Stomach (tissue), 4 donors: ENCODE measurements at regions not wholly inside any gene's neighbourhood (a gene's known extent, or its start where the extent isn't known, plus 50 kb on each side); places are given as distances from the start of the nearest gene placed in this dataset.

ENCODE experiments used
- EP300 ChIP-seq: sonication (generic); formaldehyde crosslinking; IDR thresholded peaks from one replicate; pipeline ENCODE4 v1.6.1; 2017; ENCODE audit warnings: antibody characterized with exemption
- POLR2A ChIP-seq, 4 donors: fragments of 450-650 bp; IDR thresholded peaks; one replicate each; pipeline ENCODE4 v1.6.1; 2016; ENCODE audit warnings: antibody characterized with exemption in 4 of 4, control low read depth in 2 of 4, mild to moderate bottlenecking in 1 of 4, moderate library complexity in 1 of 4
- TF ChIP-seq, protein P1 (sequence below), 7 experiments: fragments of 450-650 bp in 4 of 7; fragments of 200-600 bp in 3 of 7; sonication (generic) in 3 of 7; IDR thresholded peaks; one replicate each; pipeline ENCODE4 v1.5.1; 2016 to 2019; ENCODE audit warnings: antibody characterized with exemption in 7 of 7, control low read depth in 2 of 7, mild to moderate bottlenecking in 1 of 7

DNA sequence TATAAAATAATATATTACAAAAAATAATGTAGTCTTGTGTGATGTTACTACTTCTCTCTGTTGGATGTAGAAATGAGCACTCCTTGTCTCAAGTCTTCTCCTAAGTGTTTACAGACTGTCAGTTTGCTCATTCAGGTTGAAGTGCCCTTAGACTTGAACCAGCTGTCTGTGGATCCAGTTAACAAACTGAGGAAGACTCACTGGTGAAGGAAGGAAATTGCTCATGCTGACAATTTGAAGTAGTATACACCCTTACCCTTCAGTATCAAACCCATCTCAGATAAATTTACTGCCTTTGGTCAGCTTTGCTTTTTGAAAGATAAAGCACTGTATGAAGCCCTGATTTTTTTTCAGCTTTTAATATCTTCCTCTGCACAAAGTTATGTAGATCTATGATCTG is 854.2 kb upstream of the ZEB2 start:
- no peak for TF ChIP-seq EP300
- TF ChIP-seq, protein P1, sequence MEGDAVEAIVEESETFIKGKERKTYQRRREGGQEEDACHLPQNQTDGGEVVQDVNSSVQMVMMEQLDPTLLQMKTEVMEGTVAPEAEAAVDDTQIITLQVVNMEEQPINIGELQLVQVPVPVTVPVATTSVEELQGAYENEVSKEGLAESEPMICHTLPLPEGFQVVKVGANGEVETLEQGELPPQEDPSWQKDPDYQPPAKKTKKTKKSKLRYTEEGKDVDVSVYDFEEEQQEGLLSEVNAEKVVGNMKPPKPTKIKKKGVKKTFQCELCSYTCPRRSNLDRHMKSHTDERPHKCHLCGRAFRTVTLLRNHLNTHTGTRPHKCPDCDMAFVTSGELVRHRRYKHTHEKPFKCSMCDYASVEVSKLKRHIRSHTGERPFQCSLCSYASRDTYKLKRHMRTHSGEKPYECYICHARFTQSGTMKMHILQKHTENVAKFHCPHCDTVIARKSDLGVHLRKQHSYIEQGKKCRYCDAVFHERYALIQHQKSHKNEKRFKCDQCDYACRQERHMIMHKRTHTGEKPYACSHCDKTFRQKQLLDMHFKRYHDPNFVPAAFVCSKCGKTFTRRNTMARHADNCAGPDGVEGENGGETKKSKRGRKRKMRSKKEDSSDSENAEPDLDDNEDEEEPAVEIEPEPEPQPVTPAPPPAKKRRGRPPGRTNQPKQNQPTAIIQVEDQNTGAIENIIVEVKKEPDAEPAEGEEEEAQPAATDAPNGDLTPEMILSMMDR (IDR thresholded peaks at IDR 0.05): no peak
- no peak for TF ChIP-seq POLR2A (IDR thresholded peaks at IDR 0.05)
